ENCODE measurements at regions not wholly inside any gene's neighbourhood (a gene's known extent, or its start where the extent isn't known, plus 50 kb on each side); places are given as distances from the start of the nearest gene placed in this dataset.
"Not testable (repeated sequence)": the region's sequence is repeated elsewhere in the genome, so short reads cannot be mapped to it uniquely, and the experiment has no call there.

- DNase-seq (ENCODE audit: low spot score) = no peak
These were observed 67.3 kb upstream of the USP15 start for GRCh38 chr12:62192903-62193250.

- no peak for DNase-seq (ENCODE audit: low spot score)
These were observed 66.2 kb upstream of the USP15 start for GRCh38 chr12:62194031-62194430.

- no peak for DNase-seq (ENCODE audit: low spot score)
These were observed 65.6 kb upstream of the USP15 start for GRCh38 chr12:62194616-62195015.

- DNase-seq (ENCODE audit: low spot score) = no peak
These were observed 64.1 kb upstream of the USP15 start for GRCh38 chr12:62196146-62196545.

- not testable (repeated sequence) for DNase-seq (ENCODE audit: low spot score)
These were observed 57.3 kb upstream of the USP15 start for GRCh38 chr12:62202861-62203260.

- peak; percentile 54 for DNase-seq (ENCODE audit: low spot score)
These were observed 54.9 kb upstream of the USP15 start for GRCh38 chr12:62205346-62205745.

GRCh38 chr12:62207248-62207647 lies 53.0 kb upstream of the USP15 start:
- no peak for DNase-seq (ENCODE audit: low spot score)

Data from HuH-7 (cell line).